Naive B cell (primary cell): ENCODE measurements at regions not wholly inside any gene's neighbourhood (a gene's known extent, or its start where the extent isn't known, plus 50 kb on each side); places are given as distances from the start of the nearest gene placed in this dataset.

Source experiments
- ATAC-seq, 2 donors: fragments of 150-1000 bp; cut with Tn5 transposase; 2 replicates each; pipeline ENCODE4 v1.10.0; 2021; ENCODE audit warnings: low read depth in 2 of 2, mild to moderate bottlenecking in 2 of 2, moderate library complexity in 2 of 2
- DNase-seq: peaks from one replicate; pipeline ENCODE4 v3.0.0; 2022
- H3K27ac Mint-ChIP-seq, 6 donors: one replicate each; pipeline ENCODE4 v1.8.0; 2020 to 2022; ENCODE audit warnings: mild to moderate bottlenecking in 6 of 6, mixed read lengths in 6 of 6, moderate library complexity in 5 of 6, inconsistent platforms in 2 of 6
- H3K27me3 Mint-ChIP-seq, 3 donors: one replicate each; pipeline ENCODE4 v1.8.0; 2021 to 2022; ENCODE audit warnings: mixed read lengths in 3 of 3, mild to moderate bottlenecking in 1 of 3
- H3K36me3 Mint-ChIP-seq, 2 donors: one replicate each; pipeline ENCODE4 v1.8.0; 2020 to 2022; ENCODE audit warnings: mixed read lengths in 2 of 2, inconsistent platforms in 1 of 2, mild to moderate bottlenecking in 1 of 2
- H3K4me1 Mint-ChIP-seq, 3 donors: one replicate each; pipeline ENCODE4 v1.8.0; 2020 to 2022; ENCODE audit warnings: mixed read lengths in 3 of 3, inconsistent platforms in 1 of 3, mild to moderate bottlenecking in 1 of 3, moderate library complexity in 1 of 3
- H3K4me3 Mint-ChIP-seq, 8 donors: one replicate each; pipeline ENCODE4 v1.8.0; 2020 to 2022; ENCODE audit warnings: mild to moderate bottlenecking in 8 of 8, mixed read lengths in 8 of 8, moderate library complexity in 8 of 8, inconsistent platforms in 2 of 8
- H3K9me3 Mint-ChIP-seq, 7 donors: one replicate each; pipeline ENCODE4 v1.8.0; 2020 to 2022; ENCODE audit warnings: mixed read lengths in 7 of 7, mild to moderate bottlenecking in 5 of 7, inconsistent platforms in 2 of 7, moderate library complexity in 1 of 7

DNA sequence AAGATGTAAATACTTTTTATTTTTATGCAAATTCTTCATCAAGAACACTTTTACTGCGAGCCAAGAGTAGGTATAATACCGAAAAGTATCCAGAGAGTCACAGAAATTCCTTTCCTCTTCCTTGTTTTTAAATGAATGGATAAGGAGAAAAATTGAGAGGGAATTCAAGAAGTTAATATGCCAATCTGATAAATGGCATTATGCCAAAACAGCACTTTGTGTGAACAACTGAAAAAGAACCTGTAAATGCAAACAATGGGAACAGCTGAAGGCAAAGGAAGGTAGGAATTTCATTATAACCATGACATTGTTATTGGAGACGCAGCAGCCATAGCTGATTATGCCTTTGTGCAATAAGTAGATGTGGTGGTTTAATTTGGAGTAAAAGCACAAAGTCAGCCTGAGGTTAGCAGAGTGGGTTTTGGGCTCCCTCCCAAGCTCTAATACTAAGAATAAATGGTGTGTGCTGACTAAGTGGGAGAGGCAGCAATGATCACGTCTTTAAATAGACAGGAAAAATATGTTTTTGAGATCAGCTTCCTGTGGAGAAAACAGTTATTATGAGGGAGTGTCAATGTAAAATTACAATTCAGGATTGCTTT is 209.8 kb upstream of the NDST4 start:
- Mint-ChIP-seq H3K27ac (no peak overlapping the region), H3K9me3 (peaks cover 0 to 2% (median 0%) of the 10 kb centered on the region in 7 donors), H3K4me1 (no peaks in the 10 kb centered on the region), H3K4me3 (no peak overlapping the region), H3K27me3 (no peaks in the 10 kb centered on the region), H3K36me3 (no peaks in the 10 kb centered on the region)
- DNase-seq (no peak), ATAC-seq (no peak)

DNA sequence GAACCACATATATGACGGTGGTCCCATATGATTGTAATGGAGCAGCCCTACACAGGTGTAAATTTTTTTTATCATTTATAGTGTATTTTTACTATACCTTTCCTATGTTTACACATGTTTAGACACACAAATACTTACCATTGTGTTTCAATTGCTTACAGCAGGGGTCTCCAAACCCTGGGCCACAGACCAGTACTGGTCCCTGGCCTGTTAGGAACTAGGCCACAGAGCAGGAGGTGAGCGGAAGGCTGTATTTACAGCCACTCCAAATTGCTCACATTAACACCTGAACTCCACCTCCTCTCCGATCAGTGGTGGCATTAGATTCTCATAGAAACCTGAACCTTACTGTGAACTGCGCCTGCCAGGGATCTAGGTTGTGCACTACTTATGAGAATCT is 201.8 kb upstream of the NDST4 start:
- Mint-ChIP-seq H3K4me1 (no peaks in the 10 kb centered on the region), H3K4me3 (no peak overlapping the region), H3K9me3 (no peaks in the 10 kb centered on the region), H3K36me3 (no peaks in the 10 kb centered on the region), H3K27ac (no peak overlapping the region), H3K27me3 (no peaks in the 10 kb centered on the region)
- DNase-seq (no peak), ATAC-seq (no peak)

DNA sequence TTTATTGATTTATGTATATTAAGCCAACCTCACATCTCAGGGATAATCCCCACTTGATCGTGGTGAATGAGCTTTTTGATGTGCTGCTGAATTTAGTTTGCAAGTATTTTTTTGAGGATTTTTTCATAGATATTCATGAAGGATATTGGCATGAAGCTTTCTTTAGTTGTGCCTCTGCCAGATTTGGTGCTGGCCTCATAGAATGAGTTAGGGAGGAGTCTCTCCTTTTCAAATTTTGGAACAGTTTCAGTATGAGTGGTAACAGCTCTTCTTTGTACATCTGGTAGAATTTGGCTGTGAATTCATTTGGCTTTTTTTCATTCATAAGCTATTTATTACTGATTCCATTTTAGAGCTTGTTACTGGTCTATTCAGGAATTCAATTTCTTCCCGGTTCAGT is 197.2 kb upstream of the NDST4 start:
- Mint-ChIP-seq H3K4me3 (no peak overlapping the region), H3K27me3 (no peaks in the 10 kb centered on the region), H3K9me3 (no peaks in the 10 kb centered on the region), H3K27ac (no peak overlapping the region), H3K4me1 (no peaks in the 10 kb centered on the region), H3K36me3 (no peaks in the 10 kb centered on the region)
- DNase-seq (no peak), ATAC-seq (no peak)

DNA sequence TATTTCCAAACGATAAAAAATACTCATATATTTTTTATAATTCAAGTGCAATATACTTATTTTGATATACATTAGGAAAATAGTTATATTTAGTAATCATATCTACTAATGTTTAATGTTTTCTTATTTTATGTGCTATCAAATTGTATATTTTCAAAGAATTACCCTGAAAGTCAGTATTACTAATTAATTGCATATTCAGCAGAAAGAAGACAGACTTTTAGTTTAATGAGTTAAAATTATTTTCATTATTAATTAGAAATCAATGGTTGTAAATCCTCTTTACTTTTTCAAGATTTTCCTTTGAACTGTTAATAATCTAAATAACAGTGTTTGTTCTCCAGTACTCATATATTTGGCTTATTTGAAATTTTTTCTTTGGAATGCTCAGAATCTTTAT is 181.3 kb upstream of the NDST4 start:
- ATAC-seq, result no peak
- DNase-seq, result no peak
- Mint-ChIP-seq H3K4me1 (peaks cover 0 to 3% (median 0%) of the 10 kb centered on the region in 3 donors), H3K27me3 (no peaks in the 10 kb centered on the region), H3K36me3 (no peaks in the 10 kb centered on the region), H3K4me3 (no peak overlapping the region), H3K9me3 (no peaks in the 10 kb centered on the region), H3K27ac (no peak overlapping the region)

DNA sequence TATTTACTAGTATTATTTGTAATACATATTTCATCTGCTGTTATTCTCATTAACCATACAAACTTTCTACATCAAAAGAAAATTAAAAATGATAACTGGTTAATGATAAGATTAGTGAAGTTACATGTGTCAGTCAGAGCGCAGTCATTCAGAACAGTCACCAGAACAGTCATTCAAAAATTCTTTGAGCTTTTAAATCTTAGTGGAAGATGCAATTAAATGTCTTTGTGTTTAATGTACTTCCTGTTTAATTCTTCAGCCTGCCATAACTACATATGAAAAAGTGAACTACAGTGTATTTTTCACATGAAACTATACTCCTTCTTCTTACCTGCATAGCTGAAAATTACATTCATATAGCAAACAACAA is 179.7 kb upstream of the NDST4 start:
- no peak for ATAC-seq
- H3K27me3 Mint-ChIP-seq, result no peaks in the 10 kb centered on the region
- H3K4me3 Mint-ChIP-seq, result no peak overlapping the region

DNA sequence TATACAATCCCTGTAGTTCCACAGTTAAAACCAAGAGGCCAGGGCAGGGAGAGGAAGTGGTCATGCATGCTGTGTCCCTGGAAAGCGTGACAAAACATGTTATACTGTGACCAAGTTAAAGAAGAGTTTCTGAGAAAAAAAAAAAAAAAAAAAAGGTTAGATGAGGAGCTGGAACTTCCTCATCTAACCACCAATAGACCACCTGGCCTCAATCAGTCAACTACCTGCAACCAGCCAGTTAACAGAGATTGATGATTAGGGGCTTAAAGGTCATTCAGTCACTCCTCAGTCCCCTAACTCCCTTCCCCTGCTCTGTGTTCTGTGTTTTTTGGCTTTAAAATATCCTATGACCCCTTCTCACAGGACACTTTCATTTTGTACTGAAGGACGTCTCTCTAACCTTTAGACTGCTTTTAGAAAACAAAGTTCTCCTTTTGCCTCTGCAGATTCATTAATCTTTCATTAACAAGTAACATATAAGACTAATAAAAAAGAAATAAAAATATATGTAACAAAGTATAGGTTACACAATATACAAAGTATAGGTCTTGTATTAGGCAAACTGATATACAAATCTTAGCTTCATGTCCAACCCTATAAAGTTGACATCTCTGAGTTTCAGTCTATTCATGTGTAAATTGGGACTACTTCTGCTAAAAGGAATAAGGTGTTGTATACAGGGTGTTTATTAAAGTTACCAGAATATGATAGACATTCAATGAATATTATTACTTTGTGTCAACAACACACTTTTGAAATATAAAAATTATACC is 179.1 kb upstream of the NDST4 start:
- no peak for ATAC-seq
- H3K27me3 Mint-ChIP-seq, result no peaks in the 10 kb centered on the region
- peak overlapping the region in 1 of 8 donors; percentile 32 for H3K4me3 Mint-ChIP-seq
- no peak for DNase-seq
- peaks cover 0 to 4% (median 0%) of the 10 kb centered on the region in 7 donors for H3K9me3 Mint-ChIP-seq
- H3K4me1 Mint-ChIP-seq, result peaks cover 0 to 3% (median 0%) of the 10 kb centered on the region in 3 donors
- peak overlapping the region in 1 of 6 donors; percentile 54 for H3K27ac Mint-ChIP-seq
- H3K36me3 Mint-ChIP-seq, result no peaks in the 10 kb centered on the region

More for the DNA sequence above, 179.7 kb upstream of the NDST4 start:
- peaks cover 0 to 4% (median 0%) of the 10 kb centered on the region in 7 donors for H3K9me3 Mint-ChIP-seq
- no peak overlapping the region for H3K27ac Mint-ChIP-seq
- H3K4me1 Mint-ChIP-seq, result peaks cover 0 to 3% (median 0%) of the 10 kb centered on the region in 3 donors
- no peak for DNase-seq
- no peaks in the 10 kb centered on the region for H3K36me3 Mint-ChIP-seq

DNA sequence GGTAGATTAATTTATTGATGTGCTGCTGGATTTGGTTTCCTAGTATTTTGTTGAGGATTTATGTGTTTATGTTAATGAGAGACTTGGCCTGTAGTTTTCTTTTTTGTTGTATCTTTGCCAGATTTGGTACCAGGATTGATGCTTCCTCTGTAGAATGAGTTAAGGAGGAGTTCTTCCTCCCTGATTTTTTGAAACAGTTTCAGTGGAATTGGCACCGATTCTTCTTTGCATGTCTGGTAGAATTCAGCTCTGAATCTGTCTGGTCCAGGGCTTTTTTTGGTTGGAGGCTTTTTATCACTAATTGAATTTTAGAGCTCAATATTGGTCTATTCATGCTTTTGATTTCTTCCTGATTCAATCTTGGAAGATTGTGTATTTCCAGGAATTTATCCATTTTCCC is 174.0 kb upstream of the NDST4 start:
- H3K9me3 Mint-ChIP-seq, result peaks cover 0 to 4% (median 0%) of the 10 kb centered on the region in 7 donors

DNA sequence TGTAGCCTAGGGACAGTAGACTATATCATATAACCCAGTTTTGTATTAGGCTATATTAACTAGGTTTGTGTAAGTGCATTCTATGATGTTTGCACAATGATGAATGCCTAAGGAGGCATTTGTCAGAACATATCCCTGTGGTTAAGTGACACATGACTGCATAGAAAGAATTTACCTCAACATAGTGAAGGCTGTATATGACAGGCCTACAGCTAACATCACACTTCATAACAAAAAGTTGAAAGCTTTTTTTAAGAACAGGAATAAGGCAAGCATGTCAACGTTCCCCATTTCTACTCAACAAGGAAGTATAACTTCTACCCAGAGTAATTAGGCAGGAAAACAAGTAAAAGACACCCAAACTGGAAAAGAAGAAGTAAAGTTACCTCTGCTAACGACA is 165.9 kb upstream of the NDST4 start:
- Mint-ChIP-seq H3K27me3 (no peaks in the 10 kb centered on the region), H3K4me3 (no peak overlapping the region), H3K36me3 (no peaks in the 10 kb centered on the region), H3K9me3 (no peaks in the 10 kb centered on the region), H3K27ac (no peak overlapping the region), H3K4me1 (peaks cover 0 to 6% (median 2%) of the 10 kb centered on the region in 3 donors)
- ATAC-seq (no peak), DNase-seq (no peak)

More for the DNA sequence above, 174.0 kb upstream of the NDST4 start:
- H3K4me3 Mint-ChIP-seq, result no peak overlapping the region
- no peak for DNase-seq
- H3K27ac Mint-ChIP-seq, result peak overlapping the region in 1 of 6 donors; percentile 5
- peaks cover 0 to 3% (median 0%) of the 10 kb centered on the region in 3 donors for H3K4me1 Mint-ChIP-seq
- H3K36me3 Mint-ChIP-seq, result no peaks in the 10 kb centered on the region
- ATAC-seq, result no peak
- no peaks in the 10 kb centered on the region for H3K27me3 Mint-ChIP-seq

DNA sequence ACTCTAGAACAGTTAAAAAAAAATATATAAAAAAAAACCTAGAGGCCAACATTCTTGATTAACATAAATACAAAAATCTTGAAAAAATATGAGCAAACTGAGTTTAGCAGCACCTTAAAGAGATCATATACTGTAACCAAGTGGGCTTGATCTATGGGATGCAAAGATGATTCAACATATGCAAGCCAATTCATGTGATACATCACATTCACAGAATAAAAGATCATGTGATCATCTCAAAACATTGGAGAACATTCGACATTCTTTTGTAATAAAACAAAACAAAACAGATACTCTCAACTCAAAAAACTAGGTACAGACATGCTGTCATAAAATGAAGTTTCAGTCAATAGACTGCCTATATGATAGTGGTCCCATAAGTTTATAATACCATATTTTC is 165.4 kb upstream of the NDST4 start:
- no peak for DNase-seq
- Mint-ChIP-seq H3K36me3 (no peaks in the 10 kb centered on the region), H3K4me1 (peaks cover 0 to 6% (median 2%) of the 10 kb centered on the region in 3 donors), H3K27ac (no peak overlapping the region), H3K4me3 (no peak overlapping the region), H3K27me3 (no peaks in the 10 kb centered on the region), H3K9me3 (no peaks in the 10 kb centered on the region)
- ATAC-seq, result no peak

DNA sequence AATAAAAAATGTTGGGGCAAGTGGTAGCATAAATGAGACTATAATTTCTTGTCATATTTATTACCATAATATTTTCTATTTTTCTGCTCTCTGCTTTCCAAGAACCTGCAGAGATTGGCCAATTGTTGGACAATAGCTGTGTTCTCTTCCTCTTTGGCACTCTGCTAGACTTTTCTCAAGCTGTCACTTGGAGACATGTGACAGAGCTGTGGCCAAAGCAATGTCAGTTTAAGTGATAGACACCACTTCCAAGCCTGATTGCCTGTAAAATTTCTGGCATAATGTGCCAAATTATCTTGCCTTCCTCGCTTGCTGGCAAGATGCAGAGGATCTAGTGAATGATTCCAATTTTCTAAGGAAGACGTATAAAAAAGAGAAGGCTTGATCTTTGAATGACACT is 162.2 kb upstream of the NDST4 start:
- no peak for DNase-seq
- H3K4me3 Mint-ChIP-seq, result no peak overlapping the region
- H3K4me1 Mint-ChIP-seq, result peaks cover 0 to 6% (median 2%) of the 10 kb centered on the region in 3 donors
- no peak for ATAC-seq
- H3K9me3 Mint-ChIP-seq, result no peaks in the 10 kb centered on the region
- H3K27ac Mint-ChIP-seq, result no peak overlapping the region
- H3K27me3 Mint-ChIP-seq, result no peaks in the 10 kb centered on the region
- no peaks in the 10 kb centered on the region for H3K36me3 Mint-ChIP-seq

DNA sequence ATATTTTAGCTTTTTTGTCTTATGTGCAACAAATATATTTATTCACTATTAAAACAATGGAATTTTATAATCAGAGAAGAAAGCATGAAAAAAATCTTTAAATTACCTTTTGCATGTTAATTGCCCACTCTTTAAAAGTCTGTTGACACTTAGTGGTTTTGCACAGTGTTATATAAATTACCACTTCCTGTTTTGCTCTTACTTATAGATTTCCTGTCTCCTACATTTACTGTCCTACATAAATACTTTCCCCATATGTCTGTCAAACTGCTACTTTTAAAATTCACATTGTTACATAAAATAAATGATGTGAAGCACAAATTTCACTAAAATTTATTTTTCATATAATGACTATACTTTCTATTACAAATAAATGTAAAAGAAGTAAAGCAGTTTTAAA is 161.1 kb upstream of the NDST4 start:
- no peak overlapping the region for H3K27ac Mint-ChIP-seq
- no peaks in the 10 kb centered on the region for H3K27me3 Mint-ChIP-seq
- no peaks in the 10 kb centered on the region for H3K36me3 Mint-ChIP-seq
- H3K9me3 Mint-ChIP-seq, result peaks cover 0 to 2% (median 0%) of the 10 kb centered on the region in 7 donors
- H3K4me1 Mint-ChIP-seq, result peaks cover 0 to 6% (median 2%) of the 10 kb centered on the region in 3 donors
- ATAC-seq (no peak), DNase-seq (no peak)
- no peak overlapping the region for H3K4me3 Mint-ChIP-seq

DNA sequence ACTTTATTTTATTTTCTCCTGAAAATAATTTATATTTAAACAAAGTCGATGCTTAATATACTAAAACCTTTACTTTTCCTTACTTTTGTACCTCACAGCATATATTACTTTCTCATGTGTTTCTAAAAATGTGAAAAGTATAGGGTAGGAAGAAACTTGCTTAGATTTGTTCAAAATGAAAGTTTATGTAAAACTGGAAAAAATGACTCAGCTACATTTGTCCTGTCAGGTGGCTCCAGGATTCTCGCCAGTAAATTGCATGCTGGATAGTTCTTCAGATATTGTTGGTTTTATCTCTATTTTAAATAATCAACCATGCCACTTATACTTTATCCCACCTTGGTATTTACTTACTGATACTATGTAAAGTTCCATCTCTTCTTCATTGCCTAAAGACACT is 159.2 kb upstream of the NDST4 start:
- Mint-ChIP-seq H3K4me1 (peaks cover 0 to 6% (median 2%) of the 10 kb centered on the region in 3 donors), H3K27me3 (no peaks in the 10 kb centered on the region), H3K9me3 (peaks cover 0 to 2% (median 0%) of the 10 kb centered on the region in 7 donors), H3K4me3 (no peak overlapping the region), H3K27ac (no peak overlapping the region), H3K36me3 (no peaks in the 10 kb centered on the region)
- ATAC-seq (no peak), DNase-seq (no peak)

DNA sequence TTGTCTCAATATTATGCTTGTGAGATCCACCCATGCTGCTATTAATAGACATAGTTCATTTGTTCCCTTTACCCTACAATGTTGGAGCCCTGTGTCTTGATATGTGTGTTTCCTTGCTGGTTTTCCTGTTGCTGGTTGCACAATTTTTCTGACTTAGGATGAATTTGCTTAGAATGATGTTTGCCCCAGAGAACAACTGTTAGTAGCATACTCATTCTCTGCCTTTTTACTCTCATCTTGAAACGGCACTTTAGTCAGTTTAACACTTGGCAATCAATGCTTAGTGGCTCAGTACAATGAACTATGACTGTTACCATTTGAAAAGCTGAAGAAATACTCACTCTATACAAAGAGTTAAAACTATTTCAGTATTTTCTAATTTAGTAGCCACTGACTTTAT is 158.8 kb upstream of the NDST4 start:
- no peak for DNase-seq
- Mint-ChIP-seq H3K4me1 (peaks cover 0 to 6% (median 2%) of the 10 kb centered on the region in 3 donors), H3K9me3 (peaks cover 0 to 2% (median 0%) of the 10 kb centered on the region in 7 donors), H3K36me3 (no peaks in the 10 kb centered on the region), H3K4me3 (no peak overlapping the region), H3K27me3 (no peaks in the 10 kb centered on the region), H3K27ac (no peak overlapping the region)
- ATAC-seq, result no peak

DNA sequence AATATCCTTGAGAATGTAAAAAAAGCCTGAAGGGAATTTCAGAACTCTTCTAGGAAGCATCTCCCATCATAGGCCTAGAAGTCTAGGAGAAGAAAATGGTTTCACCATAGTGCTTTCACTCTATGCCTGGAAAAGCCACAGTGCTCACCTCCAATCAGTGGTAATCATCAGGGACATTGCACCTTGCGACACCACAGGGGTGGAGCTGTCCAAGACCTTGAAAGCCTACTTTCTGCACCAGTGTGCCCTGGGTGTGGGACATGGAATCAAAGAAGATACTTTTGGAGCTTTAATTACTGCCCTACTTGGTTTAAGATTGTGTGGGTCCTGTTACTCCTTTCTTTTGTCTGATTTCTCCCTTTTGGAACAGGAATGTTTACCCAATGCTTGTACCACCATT is 146.8 kb upstream of the NDST4 start:
- no peak for DNase-seq
- no peak for ATAC-seq
- Mint-ChIP-seq H3K4me3 (no peak overlapping the region), H3K4me1 (no peaks in the 10 kb centered on the region), H3K9me3 (no peaks in the 10 kb centered on the region), H3K36me3 (no peaks in the 10 kb centered on the region), H3K27ac (no peak overlapping the region), H3K27me3 (no peaks in the 10 kb centered on the region)
